Fibroblast of peridontal ligament (primary cell): ENCODE measurements at regions not wholly inside any gene's neighbourhood (a gene's known extent, or its start where the extent isn't known, plus 50 kb on each side); places are given as distances from the start of the nearest gene placed in this dataset.
"Not testable (repeated sequence)": the region's sequence is repeated elsewhere in the genome, so short reads cannot be mapped to it uniquely, and the experiment has no call there.

Experiments
- DNase-seq: peaks from one replicate; pipeline ENCODE4 v3.0.0-alpha.2; 2010; ENCODE audit errors: extremely low read depth

DNA sequence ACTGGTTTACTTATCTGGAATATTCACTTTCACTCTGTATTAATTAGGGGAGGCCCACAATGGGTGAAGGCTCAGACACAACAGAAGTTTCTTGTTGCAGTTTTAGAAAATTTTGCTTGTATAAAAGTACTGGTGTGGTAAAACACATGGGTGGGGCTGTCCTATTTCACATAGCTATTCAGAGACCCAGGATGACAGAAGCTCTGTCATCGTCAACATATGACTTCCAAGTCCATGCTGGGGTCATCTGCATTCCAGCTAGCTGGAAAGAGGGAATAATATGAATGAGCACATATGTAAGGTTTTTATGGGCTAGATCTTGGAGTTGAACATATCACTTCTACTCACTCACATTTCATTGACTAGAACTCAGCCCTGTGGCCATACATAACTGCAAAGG lies 166.4 kb upstream of the KCTD3 start:
- no peak for DNase-seq

DNA sequence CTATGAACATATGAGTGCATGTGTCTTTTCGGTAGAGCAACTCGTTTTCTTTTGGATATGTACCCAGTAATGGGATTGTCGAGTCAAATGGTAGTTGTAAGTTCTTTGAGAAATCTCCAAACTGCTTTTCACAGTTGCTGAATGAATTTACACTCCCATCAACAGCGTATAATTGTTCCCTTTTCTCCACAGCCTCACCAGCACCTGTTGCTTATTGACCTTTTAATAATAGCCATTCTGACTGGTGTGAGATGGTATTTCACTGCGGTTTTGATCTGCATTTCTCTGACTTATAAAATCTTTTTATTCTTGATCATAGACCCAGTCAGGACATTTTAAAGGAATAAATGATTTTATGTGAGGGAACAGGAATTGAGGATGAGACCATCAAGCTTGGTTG lies 165.0 kb upstream of the KCTD3 start:
- no peak for DNase-seq

DNA sequence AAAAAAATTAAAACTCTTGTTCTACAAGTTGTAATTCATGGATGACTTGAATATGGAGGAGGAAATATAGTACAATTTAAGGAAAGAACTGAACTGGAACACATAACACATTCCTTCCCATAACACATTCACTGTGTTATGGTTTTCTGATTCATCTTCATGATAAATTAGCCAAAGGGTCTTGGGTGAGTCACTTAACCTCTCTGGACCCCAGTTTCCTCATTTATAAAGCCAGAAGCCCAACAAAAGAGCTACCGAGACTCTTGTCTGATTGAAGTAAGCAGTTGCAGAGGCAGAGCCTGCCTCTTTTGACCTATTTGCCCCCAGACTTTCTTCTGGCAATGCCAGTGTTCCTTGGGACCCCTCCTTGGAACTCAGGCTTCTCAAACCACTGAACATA lies 161.9 kb upstream of the KCTD3 start:
- DNase-seq: no peak

DNA sequence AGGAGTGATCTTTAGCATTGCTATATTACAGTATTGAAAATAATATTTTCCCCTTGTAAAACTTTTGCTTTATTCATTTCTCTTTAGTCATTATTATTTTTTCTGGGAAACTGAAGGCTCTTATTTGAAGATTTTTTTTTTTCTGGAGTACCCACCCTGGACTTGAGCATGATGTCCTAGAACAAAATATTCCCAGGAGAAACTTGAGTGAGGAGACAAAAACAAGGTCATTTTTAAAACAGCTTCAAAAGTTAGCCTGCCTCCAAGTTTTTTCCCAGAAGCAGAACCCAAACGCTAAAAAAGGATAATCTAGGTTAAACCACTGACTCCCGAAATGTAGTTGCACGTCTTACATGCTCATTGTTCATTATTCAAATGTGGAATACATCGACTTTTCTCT lies 160.2 kb upstream of the KCTD3 start:
- no peak for DNase-seq

DNA sequence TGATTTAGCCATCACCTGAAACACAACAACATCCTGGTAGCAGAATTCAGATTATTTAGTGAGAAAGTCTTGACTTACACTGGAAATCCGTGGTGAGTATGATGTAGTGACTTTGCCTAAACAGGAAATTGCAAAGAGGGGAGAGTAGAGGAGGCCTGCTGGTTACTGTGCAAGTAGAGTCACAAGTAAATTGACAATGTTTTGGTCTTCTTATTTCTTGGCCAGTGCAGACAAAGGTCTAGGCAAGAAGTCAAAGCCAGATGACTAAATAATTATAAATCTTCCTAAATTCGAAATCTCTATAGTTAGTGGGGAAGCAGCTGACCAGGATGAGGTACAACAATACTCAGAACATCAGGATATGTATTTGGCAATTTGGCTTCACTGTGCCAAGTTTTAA lies 159.5 kb upstream of the KCTD3 start:
- peak; percentile 24 for DNase-seq

DNA sequence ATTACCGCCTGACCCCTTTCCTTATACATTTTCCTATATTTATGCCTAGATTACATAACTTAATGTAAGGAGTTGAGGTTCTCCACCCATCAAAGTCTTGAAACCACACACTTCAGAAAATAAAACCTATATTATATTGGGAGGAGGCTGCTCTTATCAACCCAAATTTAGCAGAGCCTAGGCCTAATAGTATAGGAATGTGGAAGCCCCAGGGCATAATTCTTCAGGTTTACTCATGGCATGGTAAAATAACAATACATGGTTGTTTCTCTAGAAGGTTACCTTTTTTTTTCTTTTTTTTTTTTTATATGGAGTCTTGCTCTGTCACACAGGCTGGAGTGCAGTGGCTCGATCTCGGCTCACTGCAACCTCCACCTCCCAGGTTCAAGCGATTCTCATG lies 157.6 kb upstream of the KCTD3 start:
- DNase-seq: not testable (repeated sequence)

DNA sequence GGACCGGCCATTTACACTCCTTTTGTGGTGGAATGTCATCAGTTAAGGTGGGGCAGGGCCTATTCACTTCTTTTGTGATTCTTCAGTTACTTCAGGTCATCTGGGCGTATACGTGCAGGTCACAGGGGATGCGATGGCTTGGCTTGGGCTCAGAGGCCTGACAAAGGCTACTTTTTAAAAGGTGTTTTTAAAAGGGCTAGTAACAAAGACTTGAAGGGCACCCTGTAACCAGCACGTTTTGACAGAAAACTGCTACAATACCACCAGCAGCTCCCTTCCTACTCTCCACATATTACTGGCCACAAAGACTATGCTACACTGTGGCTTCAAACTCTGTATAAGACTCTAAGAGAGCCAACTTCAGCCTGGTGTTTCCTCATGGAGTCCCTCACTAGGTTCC lies 151.6 kb upstream of the KCTD3 start:
- not testable (repeated sequence) for DNase-seq

DNA sequence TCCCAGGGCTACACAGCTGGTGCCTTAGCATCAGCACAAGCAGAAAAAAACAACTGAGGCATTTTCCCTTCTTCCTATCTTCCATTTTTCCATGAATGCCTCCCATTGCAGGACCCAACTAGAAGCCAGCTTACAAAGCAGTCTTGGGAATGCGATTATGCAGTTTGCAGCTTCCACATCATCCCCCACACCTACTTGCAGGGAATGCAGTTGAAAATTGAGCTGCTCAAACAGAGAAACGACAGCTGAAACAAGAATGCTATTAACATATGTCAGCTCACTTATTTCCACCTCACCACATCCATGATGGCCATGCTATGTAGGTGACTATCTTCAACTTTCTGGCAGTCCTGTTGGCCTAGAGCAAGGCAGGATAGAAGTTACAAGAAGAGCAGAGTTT lies 150.6 kb upstream of the KCTD3 start:
- no peak for DNase-seq

DNA sequence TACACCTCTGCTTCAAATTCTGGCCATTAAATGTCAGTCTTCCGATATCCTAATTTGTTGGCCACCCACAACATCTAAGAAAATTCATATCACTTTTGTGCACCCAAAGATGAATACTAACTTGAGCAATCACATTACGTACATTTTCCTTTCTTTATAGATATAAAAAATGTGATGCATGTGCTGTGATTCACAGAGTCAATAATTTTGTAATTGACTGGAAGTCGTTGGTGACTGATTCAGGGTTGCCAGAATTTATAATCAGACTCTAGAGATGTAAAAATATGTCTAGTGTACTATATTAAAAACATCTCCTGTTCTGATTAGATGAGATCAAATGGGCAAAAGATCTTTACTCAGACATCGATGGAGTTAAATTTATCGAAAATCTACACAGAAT lies 150.0 kb upstream of the KCTD3 start:
- DNase-seq: peak; percentile 33

DNA sequence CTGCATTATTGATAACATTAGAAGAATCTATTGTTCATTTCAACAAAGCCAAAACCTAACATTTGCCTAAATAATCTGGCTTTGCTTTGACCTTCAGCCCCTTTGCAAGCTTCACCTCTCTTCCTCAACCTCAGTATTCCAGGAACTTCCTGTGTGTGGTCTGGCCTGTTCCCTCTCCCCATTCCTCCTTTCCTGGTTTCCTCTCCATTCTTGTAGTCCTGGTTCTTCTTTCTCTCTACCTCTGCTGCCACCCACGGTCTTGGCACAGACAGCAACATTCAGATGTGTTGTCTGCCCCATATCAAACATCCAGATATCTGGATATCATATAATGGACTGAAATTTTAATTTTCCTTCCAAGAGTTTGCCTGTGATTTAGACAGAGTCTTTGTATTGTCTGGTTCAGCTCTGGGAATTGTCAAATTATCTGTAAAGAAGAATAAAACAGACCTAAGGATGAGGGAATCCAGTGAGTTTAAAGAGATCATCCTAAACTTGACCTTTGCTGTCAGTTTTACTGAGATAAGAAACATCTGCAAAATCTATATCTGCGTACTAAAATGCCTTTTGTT lies 148.1 kb upstream of the KCTD3 start:
- no peak for DNase-seq

DNA sequence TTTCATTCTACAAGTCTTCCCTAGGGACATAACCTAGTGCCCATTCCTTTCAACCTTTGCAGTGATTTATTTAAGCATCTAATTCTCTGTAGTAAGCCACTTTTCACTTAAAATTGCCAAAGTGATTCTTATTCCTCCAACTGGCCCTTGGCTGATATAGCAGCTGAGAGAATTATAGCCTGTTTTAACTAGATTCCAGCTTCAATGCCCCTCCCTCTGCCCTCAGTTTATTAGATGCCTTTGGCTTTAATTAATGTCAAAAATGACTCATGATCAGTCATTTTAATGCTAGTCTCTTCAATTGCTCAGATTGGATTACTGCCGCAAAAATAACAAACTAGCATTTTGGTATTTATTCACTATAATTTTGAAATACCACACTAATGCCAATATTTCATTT lies 145.4 kb upstream of the KCTD3 start:
- DNase-seq: no peak

DNA sequence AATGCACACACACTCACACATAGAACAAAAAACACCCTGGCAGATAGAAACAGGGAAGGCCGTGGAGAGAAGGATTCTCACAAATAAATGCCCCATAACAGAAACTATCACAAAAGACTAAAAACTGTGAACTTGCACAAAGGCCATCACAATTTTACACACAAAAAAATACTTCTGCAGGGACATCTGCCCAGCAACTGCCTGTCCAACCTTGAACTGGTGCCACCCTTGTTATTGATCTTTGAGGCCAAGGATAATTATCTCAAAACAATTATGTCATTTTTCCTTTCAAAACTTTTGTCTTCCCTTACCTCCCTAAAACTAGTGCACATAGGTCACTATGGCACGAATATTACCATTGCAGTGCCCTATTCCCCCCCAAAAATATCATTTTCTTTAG lies 143.8 kb upstream of the KCTD3 start:
- no peak for DNase-seq

DNA sequence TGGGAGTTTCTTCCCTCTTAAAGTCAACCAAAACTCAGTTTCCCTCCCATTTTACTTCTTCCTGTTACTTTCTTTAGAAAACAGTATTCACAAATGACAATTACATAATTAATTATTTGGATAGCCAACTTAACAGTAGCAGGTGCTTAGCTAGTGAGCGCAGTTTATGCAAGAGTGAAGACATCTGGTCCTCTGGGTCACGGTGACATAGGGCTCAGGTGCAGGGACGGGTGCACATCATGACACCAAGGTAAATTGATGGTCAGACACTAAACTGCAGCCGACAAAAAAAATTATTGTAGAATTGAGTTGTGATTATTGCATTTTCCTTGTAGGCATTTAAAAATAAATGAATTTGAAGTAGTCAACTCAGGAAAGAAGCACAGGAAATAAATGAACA lies 142.0 kb upstream of the KCTD3 start:
- DNase-seq: no peak

DNA sequence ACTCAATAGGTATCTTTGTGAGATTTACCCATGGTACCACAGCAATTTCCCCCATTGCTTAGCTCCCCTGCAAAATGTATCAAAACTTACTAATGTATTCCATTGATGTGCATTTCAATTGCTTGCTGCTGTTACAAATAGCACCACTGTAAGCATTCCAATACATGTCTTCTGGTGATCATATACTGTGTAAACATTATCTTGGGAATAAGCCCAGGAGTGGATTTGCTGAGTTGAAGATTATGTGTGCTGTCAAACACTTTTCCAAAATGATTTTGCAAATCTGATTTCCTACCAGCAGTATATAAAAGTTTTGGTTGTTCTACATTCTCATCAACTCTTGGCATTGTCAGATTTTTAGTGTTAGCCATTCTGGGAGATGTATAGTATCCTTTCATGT lies 141.0 kb upstream of the KCTD3 start:
- no peak for DNase-seq

DNA sequence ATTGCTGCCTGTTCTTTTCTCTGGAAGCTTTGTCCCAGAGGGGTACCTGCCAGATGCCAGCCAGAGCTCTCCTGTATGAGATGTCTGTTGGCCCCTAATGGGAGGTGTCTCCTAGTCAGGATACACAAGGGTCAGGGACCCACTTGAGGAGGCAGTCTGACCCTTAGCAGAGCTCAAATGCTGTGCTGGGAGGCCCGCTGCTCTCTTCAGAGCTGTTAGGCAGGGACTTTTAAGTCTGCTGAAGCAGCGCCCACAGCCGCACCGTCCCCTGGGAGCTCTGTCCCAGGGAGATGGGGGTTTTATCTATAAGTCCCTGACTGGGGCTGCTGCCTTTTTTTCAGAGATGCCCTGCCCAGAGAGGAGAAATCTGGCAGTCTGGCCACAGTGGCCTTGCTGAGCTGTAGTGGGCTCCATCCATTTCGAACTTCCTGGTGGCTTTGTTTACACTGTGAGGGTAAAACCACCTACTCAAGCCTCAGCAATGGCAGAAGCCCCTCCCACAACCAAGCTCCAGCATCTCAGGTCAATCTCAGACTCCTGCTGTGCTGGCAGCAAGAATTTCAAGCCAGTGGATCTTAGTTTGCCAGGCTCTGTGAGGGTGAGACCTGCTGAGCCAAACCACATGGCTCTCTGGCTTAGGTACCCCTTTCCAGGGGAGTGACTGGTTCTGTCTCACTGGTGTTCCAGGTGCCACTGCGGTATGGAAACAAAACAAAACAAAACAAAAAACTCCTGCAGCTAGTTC lies 134.4 kb upstream of the KCTD3 start:
- DNase-seq: not testable (repeated sequence)

DNA sequence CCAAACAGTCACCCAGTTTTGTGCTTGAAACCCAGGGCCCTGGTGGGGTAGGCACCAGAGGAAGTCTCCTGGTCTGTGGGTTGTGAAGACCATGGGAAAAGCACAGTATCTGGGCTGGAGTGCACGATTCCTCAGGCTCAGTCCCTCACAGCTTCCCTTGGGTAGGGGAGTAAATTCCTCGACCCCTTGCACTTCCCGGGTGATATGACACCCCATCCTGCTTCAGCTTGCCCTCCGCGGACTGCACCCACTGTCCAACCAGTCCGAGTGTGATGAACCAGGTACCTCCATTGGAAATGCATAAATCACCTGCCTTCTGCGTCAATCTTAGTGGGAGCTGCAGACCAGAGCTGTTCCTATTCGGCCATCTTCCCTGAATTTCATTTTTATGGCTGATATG lies 133.9 kb upstream of the KCTD3 start:
- no peak for DNase-seq

DNA sequence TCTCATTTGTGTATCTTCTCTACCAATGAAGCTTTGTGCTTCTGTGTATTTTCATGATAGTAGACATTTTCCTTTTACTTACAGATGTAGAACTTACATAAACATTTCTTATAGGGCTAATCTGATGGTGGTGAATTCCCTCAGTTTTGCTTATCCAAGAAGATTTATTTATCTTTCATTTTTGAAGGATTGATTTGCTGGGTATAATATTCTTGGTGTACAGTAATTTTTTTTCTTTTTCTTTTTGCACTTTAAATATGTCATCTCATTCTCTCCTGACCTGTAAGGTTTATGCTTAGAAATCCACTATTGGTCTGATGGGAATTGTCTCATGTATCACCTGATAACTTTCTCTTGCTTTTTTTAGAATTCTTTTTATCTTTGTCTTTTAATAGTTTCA lies 127.6 kb upstream of the KCTD3 start:
- DNase-seq: no peak

DNA sequence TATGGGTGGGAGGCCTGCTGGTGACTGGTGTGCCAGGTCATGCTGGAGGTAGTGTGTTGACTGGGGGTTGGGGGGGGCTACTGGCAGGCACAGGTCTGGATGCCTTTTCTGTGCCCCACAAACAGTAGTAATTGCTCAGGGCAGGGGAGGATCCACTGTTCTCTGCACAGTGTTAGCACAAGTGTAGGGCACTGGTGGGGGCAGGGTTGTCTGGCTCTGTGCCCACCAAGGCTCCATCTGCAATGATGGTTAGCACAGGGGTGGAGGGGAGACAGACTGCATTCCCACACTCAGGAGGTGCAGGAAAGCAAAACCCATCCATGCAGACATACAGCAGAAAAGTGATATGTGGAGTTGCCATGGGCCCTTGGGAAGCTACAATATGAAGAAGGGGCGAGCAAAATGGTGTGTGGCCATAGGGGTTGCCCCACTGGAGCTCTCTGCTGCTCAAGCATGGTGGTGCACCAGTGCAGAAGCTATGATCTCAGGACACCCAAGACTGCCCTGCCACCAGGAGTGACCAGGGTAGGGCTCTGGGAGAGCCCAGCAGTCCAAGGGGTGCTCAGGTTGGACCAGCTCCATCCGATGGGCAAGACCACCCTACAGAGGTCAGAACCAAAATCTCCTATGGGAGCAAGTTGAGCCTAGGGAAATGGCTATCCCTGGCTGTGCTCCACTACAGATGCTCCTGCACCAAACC lies 122.2 kb upstream of the KCTD3 start:
- DNase-seq: no peak

DNA sequence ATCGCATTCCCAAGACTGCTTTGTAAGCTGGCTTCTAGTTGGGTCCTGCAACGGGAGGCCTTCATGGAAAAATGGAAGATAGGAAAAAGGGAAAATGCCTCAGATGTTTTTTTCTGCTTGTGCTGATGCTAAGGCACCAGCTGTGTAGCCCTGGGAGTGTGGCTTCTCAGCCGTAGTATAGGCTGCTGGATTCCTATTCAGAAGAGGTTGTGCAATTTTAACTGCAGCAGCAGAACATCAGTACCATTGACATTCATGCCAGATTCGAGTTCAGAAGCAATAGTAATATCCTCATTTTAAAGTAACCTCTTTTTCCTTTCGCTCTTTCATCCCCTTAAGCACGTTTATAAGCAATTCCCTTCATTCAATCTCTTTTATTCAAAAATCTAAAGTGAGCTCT lies 119.1 kb upstream of the KCTD3 start:
- not testable (repeated sequence) for DNase-seq

DNA sequence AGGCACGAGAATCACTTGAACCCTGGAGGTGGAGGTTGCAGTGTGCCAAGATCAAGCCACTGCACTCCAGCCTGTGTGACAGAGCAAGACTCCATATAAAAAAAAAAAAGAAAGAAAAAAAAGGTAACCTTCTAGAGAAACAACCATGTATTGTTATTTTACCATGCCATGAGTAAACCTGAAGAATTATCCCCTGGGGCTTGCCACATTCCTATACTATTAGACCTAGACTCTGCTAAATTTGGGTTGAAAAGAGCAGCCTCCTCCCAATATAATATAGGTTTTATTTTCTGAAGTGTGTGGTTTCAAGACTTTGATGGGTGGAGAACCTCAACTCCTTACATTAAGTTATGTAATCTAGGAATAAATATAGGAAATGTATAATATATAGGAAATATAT lies 118.0 kb upstream of the KCTD3 start:
- DNase-seq: not testable (repeated sequence)

DNA sequence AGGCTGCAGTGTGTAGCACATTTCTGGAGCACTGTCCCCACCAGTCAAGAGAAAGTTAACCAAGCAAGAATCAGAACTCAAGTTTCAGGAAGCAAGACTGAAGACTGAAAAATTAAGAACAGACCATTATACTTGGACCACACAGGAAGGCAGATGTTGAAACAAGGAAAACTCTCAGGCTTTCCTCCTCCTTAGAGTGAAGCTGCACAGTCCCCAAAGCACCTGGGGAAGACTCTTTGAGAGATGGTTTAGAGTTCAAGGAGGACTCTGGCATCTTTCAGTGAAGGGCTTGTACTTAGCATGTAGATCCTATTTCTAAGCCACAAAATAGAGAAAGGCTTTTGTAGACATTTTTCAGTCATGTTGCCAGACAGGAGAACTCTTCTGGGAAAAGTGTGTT lies 113.7 kb upstream of the KCTD3 start:
- DNase-seq: no peak

DNA sequence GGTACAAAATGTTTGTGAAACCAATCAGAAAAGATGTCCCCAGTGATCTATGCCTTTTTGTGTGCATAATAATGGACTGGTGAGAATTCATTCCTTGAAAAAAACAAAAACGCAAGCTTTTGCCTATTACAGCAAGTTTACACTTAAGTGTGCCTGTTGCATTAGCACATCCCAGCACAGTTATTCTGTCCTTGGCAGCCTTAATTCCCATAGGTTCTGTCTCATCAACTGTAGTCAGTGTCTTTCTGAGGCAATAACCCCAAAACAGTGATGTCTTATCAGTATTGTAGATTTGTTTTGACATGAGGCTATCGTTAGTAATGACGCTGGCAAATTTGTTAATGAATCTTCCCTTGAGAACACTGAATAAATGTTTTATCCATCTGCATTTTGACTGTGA lies 109.9 kb upstream of the KCTD3 start:
- no peak for DNase-seq

DNA sequence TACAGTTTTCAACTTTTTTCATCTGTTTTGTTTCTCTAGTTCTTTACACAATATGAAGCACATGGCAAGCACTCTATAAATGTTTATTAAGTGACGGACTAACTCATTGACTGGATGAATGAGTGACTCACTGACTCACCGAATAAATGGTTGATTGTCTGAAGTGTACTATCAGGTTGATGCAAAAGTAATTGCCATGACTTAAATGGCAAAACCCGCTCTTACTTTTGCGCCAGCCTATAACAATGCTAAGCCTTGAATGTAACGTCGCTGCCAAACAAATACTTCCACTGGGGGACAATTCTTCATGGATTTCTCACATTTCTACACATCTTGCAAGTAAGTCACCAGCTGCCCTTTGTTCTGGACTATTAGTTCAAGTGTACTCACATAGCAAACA lies 109.0 kb upstream of the KCTD3 start:
- DNase-seq: no peak
